ENCODE measurements at regions not wholly inside any gene's neighbourhood (a gene's known extent, or its start where the extent isn't known, plus 50 kb on each side); places are given as distances from the start of the nearest gene placed in this dataset.

DNA sequence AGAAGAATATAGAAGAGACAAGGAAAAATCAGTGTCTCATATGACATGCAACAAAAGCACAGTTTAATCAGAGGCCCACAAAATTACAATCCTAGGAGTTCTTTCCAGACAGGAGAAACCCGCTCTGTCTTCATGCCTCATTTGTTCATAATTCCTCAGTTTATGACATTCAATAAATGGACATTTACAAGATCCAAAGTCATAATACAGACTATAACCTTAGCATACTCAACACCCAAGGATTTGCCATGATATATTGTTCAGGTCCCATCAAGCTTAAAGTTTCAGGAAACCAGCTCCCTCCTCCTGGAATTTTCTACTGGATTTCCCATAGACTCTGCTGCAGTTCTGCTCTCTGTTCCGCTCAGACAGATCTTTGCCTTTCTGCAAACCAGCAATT lies 56.4 kb upstream of the POMP start (continued):
- no peak for TF ChIP-seq ZSCAN18 (tag by site-specific recombination; IDR thresholded peaks at IDR 0.05)
- TF ChIP-seq ZNF510 (tag by site-specific recombination; IDR thresholded peaks at IDR 0.05; ENCODE audit: insufficient replicate concordance): no peak
- no peak for TF ChIP-seq ZNF426 (tag by site-specific recombination; IDR thresholded peaks at IDR 0.05)
- TF ChIP-seq, protein P1, sequence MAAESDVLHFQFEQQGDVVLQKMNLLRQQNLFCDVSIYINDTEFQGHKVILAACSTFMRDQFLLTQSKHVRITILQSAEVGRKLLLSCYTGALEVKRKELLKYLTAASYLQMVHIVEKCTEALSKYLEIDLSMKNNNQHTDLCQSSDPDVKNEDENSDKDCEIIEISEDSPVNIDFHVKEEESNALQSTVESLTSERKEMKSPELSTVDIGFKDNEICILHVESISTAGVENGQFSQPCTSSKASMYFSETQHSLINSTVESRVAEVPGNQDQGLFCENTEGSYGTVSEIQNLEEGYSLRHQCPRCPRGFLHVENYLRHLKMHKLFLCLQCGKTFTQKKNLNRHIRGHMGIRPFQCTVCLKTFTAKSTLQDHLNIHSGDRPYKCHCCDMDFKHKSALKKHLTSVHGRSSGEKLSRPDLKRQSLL (tag by site-specific recombination; IDR thresholded peaks at IDR 0.05): no peak
- no peak for TF ChIP-seq IKZF3 (tag by site-specific recombination; IDR thresholded peaks at IDR 0.05)
- TF ChIP-seq WT1 (tag by site-specific recombination; IDR thresholded peaks at IDR 0.05): no peak

DNA sequence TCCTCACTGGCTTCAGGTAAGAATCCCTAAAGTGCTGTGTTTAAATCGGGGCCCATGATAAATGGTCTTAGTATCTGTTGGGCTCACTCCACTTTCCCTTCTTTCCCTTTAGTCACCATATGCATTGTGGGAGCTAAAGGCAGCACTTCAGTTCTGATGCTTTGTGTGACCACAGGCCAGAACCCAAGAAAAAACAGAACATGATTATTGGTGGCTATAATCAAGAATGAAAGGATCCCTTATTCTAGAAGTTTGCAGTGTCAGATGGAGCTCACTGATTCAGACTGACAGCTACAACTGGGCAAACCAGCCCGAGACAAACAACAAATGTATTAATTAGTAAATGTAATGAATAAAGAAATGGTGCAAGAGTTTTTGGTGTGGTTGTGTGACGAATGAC lies 57.3 kb upstream of the POMP start:
- Histone ChIP-seq H3K4me3 (ENCODE audit: low read depth, low read length) (no peak overlapping the region), H3K36me3 (ENCODE audit: control insufficient read depth in 2 of 2, insufficient read depth in 1 of 2, low read length in 2 of 2) (no peaks in the 10 kb centered on the region), H3K4me1 (ENCODE audit: control insufficient read depth, insufficient read depth, low read length) (no peaks in the 10 kb centered on the region), H3K9me3 (ENCODE audit: control insufficient read depth, insufficient read depth, low read depth, low read length) (no peaks in the 10 kb centered on the region), H3K27ac (ENCODE audit: extremely low read depth, low read depth, low read length) (no peak overlapping the region)
- ChIA-PET CTCF (interaction anchor here (0.5 kb wide), 1 partner anchor 475 kb away, joined by 3 read pairs; no protein-coding TSS in a partner anchor), POLR2A (no interaction called here)
- TF ChIP-seq ZNF266 (tag by site-specific recombination; IDR thresholded peaks at IDR 0.05; ENCODE audit: low read depth): no peak
- no peak for TF ChIP-seq ZNF843 (tag by site-specific recombination; IDR thresholded peaks at IDR 0.05)
- no peak for TF ChIP-seq BCL11A (tag by site-specific recombination; IDR thresholded peaks at IDR 0.05; ENCODE audit: low read depth)
- TF ChIP-seq KLF1 (tag by site-specific recombination; IDR thresholded peaks at IDR 0.05): no peak
- no peak for TF ChIP-seq ZNF548 (tag by site-specific recombination; IDR thresholded peaks at IDR 0.05)
- TF ChIP-seq ZNF513 (tag by site-specific recombination; IDR thresholded peaks at IDR 0.05): no peak
- TF ChIP-seq, protein P2, sequence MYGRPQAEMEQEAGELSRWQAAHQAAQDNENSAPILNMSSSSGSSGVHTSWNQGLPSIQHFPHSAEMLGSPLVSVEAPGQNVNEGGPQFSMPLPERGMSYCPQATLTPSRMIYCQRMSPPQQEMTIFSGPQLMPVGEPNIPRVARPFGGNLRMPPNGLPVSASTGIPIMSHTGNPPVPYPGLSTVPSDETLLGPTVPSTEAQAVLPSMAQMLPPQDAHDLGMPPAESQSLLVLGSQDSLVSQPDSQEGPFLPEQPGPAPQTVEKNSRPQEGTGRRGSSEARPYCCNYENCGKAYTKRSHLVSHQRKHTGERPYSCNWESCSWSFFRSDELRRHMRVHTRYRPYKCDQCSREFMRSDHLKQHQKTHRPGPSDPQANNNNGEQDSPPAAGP (tag by site-specific recombination; IDR thresholded peaks at IDR 0.05): no peak
- TF ChIP-seq ZNF792 (tag by site-specific recombination; IDR thresholded peaks at IDR 0.05): no peak
- no peak for TF ChIP-seq YY2 (tag by site-specific recombination; IDR thresholded peaks at IDR 0.05)
- TF ChIP-seq, protein P3, sequence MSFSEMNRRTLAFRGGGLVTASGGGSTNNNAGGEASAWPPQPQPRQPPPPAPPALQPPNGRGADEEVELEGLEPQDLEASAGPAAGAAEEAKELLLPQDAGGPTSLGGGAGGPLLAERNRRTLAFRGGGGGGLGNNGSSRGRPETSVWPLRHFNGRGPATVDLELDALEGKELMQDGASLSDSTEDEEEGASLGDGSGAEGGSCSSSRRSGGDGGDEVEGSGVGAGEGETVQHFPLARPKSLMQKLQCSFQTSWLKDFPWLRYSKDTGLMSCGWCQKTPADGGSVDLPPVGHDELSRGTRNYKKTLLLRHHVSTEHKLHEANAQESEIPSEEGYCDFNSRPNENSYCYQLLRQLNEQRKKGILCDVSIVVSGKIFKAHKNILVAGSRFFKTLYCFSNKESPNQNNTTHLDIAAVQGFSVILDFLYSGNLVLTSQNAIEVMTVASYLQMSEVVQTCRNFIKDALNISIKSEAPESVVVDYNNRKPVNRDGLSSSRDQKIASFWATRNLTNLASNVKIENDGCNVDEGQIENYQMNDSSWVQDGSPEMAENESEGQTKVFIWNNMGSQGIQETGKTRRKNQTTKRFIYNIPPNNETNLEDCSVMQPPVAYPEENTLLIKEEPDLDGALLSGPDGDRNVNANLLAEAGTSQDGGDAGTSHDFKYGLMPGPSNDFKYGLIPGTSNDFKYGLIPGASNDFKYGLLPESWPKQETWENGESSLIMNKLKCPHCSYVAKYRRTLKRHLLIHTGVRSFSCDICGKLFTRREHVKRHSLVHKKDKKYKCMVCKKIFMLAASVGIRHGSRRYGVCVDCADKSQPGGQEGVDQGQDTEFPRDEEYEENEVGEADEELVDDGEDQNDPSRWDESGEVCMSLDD (tag by site-specific recombination; IDR thresholded peaks at IDR 0.05): no peak
- no peak for TF ChIP-seq ZNF37A (tag by site-specific recombination; IDR thresholded peaks at IDR 0.05)
- TF ChIP-seq ZNF155 (tag by site-specific recombination; IDR thresholded peaks at IDR 0.05): no peak
- TF ChIP-seq ZNF544 (tag by site-specific recombination; IDR thresholded peaks at IDR 0.05): no peak
- TF ChIP-seq ZBTB20 (tag by site-specific recombination; IDR thresholded peaks at IDR 0.05): no peak
- TF ChIP-seq ZNF830 (tag by site-specific recombination; IDR thresholded peaks at IDR 0.05; ENCODE audit: low read depth): no peak
- TF ChIP-seq ZNF529 (tag by site-specific recombination; IDR thresholded peaks at IDR 0.05; ENCODE audit: insufficient replicate concordance): no peak
- no peak for TF ChIP-seq OVOL3 (tag by site-specific recombination; IDR thresholded peaks at IDR 0.05)
- no peak for TF ChIP-seq ZFP69B (tag by site-specific recombination; IDR thresholded peaks at IDR 0.05)
- no peak for TF ChIP-seq ZNF114 (tag by site-specific recombination; IDR thresholded peaks at IDR 0.05)

Data from HEK293 (cell line).